Pulmonary artery endothelial cell (primary cell): ENCODE measurements at regions not wholly inside any gene's neighbourhood (a gene's known extent, or its start where the extent isn't known, plus 50 kb on each side); places are given as distances from the start of the nearest gene placed in this dataset.

Experiments
- DNase-seq: peaks from one replicate; pipeline ENCODE4 v3.0.0-alpha.2; 2011; ENCODE audit warnings: low read depth, low spot score

DNA sequence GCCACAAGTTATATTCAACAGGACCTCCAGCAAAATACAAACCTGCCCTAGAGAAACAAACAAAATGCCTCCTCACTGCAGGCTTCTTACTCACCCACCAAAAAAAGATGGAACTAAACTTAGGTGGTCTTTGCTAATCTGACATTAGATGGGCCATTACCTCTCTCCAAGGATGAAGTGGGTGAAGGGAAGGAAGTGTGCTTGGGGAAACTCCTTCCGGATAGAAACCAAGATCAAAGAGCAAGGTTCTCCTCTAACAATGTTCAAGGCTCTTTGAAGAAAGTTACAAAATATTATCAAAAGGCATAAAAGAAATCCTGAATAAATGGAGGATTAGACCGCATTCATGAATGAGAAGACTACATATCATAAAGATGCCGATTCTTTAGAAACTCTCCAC, 187.5 kb downstream of the ADSS2 start:
- DNase-seq, result no peak

DNA sequence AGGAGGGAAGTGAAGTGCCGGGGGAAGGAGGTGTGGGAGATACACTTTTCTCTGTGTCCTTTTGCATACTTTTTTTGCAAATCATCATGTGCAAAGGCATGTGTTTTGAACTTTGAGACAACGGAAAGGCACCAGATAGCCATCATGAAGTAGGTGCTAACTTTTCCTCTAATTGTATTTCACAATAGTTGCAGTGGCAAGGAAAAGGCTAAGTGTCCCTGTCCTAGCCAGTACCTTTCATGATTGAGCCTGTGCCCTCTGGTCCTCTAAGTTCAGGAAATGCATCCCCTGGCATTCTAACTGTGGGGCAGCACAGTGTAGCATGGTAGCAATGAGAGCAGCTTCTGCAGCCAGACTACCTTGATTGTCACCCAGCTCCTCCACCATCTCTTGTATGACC, 186.2 kb downstream of the ADSS2 start:
- DNase-seq, result no peak

DNA sequence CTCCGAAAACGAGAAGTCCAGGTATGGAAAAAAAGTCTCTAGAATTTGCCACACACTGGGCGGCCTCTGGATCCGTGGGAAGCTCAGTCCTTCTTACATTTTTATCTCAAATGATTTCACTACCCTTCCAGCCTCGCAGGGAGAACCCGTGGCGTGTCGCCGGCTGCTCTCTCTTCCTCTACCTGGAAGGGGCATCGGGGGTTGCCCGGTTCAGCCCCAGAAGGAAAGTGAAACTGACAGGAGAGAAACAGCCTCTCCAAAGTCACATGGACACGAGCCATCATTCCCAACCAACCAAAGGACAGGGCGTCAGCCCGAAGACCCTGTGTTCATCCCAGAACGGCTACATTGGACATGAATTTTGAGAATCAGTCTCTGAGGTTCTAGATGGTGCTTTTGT, 182.5 kb downstream of the ADSS2 start:
- DNase-seq, result no peak

DNA sequence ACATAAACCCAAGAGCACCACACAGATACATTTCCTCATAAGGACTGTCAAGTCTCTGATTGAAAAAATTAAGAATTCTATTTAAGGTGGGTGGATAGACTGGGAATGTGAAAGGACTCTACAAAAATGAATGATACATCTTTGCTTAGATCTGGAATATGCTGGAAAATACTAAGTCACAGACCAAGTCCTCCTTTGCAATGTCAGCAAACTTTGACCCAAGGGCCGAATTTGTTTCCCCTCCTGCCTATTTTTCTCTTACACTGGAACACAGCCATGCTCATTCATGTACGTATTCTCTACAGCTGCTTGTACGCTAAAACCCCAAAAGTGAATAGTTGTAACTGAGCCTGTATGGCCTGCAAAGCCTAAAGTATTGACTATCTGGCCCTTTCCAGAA, 180.7 kb downstream of the ADSS2 start:
- no peak for DNase-seq

DNA sequence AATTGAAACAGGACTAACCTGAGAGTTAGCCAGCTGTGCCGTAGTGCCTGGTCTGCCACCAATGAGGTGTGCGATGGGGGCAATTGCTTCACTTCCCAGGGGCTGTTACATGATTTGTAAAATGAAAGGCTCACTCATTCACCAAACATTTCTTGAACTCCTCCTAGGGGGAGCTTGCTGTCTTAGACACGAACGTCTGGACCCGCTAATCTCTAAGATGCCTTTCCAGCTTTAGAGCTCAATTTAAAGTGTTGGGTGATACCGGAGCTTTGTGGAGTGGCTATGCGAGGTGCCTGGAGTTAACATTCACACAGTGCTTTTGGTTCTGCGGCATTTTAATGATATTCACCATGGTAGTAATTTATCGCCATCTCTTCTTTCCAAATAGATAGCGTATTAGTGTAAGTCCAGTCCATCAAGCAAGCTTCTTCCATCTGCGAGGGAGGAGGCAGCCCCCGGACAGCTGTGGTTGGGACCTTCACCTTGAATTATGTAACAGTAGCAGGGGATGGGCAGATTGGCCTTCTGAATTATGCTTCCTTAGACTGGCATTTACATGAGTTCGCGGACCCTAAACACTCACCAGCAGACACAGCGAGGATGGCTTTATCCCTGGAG, 179.9 kb downstream of the ADSS2 start:
- DNase-seq, result no peak

DNA sequence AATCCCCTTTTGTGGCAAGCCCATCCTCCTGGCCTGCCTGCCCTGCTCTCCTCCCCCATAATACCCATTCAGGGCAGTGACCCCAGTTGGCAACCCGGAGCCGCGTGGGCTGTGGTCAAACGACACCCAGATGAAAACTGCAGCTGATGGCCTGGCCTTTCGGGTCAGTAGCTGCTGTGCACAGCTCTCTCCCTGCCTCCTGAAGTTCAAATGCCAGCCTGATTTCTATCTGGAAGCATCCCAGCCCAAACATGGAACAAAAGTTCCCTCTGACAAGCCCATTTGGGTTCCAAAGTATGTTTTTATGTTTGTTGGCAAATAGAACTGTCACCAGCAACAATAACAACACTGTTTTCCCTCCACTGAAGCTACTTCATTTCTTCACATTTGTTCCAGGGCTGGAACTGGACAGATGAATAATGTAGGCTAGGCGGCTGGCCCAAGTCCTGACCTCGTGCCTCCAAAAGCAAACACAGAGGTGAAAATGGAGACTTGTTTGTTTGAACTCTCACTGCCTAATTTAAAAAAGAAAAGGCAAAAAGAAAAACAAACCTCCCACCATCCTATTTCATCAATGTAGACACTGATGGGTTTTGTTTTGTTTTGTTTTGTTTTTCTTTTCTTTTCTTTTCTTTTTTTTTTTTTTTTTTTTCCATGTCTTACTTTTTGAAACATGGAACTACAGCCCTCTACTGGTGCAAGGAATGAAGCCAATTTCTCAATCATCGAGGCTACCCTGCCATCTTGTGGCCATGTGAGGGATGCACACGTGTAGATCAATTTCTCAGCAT, 179.0 kb downstream of the ADSS2 start:
- peak; percentile 74 for DNase-seq

DNA sequence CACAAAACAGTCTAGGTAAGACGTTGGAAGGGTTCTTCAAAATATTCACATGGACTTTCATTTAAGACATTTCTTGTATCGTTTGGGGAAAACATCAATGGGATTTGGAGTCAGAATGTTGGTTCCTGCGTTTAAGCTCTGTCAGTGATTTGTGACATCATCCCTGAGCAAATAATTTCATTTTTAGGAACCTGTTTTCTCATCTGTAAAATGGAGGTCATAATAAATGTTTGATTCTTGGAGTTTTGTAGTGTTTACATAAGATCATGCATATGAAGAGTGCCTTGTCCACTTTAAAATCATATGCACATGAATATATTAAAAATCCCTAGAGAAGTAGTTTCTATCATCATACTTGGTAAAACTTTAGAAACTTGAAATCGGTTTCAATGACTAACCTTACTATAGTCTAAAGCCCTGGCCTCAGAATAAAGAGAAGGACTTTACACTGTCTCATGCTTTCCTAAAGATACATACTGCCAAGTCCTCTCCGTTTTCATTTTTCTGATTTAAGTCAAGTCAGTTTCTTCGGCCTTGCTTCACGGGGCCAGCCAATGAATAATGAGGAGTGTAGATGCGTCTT, 178.4 kb downstream of the ADSS2 start:
- DNase-seq, result no peak

DNA sequence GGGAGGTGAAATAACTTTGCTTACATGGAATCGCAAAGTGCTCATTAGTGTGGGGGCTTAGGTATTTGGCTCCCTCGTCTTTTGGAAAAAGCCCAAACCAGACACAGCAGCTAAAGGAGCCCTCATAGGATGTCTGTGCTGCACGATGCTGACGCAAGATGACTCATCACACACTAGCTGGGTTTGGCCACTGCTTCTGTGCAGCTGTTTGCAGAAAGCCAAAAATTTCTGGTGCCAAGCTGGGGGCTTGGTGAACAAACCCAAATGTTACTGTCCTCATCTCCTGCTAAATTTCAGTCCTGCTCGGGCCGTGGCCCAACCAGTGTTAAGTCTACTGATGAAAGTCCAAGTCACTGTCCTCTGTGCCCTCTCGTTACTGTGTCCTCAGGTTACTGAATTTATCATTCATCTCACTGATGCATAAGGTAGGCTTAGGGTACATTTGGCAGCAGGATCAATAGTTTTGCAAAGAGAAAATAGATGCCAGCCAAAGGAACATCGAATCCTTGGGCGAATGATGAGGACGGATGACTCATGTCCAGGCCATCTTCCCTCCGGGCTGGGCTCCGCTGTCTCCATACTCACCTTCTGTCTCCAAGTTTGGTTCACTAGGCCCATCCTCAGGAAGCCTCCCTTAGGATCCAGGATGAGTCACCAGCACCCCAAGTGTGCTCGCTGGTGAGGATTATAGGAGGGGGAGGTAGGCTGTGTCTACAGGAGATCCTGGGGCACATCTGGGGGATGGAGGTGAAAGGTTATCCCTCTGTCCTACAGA, 177.7 kb downstream of the ADSS2 start:
- DNase-seq, result peak; percentile 57

DNA sequence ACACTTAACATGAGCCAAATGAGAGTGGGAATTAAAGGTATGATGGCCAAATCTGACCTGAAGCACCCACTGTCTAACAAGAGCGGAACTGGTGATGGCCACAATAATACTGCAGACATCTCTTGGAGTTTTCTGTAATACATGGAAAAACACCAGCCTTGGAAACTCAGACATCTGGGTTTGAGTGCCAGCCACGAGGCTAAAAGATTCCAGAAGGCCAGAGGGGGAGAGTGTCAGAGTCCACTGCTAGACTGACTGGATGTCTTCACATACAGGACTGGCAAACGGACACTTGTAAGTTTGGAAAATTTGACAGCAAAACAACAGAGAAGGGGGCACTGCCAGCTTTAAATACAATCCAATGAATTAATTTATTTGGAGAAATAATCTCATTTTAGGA, 175.1 kb downstream of the ADSS2 start:
- DNase-seq, result no peak

DNA sequence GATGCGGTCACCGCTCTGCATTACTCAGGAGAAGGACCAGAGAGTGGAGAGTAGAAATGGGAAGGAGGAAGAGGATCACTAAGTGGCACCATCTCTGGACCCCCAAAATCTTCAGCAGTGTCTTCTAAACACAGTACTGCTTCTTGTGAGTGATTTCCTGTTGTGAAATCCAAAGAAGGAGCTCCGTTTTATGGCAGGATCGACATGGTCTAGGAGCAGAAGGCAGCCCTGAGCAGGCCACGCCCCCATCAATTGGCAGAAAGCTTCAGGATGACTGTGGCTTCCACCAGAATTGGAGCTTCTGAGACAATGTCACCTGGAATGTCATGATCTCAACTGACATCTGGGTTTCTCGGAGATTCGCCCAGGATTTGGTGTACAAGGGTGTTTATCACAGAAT, 171.5 kb downstream of the ADSS2 start:
- DNase-seq, result no peak

DNA sequence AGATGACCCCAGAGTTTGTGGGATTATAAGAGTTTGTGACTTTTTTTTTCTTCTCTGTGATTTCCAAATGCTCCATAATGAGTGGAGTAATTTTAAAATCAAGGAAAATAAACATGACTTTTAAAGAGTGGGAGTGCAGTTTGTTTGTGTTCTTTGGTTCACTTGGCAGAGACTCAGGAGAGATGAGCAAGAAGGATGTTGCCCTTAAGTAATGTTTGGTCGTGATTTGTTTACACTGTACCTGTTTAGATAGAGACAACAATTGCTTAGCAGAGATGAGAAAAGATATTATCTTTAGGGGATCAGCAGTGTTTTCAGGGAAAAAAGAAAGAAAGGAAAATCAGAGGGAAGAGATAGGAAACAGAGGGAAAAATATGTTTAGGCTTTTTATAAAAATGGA, 170.8 kb downstream of the ADSS2 start:
- no peak for DNase-seq

DNA sequence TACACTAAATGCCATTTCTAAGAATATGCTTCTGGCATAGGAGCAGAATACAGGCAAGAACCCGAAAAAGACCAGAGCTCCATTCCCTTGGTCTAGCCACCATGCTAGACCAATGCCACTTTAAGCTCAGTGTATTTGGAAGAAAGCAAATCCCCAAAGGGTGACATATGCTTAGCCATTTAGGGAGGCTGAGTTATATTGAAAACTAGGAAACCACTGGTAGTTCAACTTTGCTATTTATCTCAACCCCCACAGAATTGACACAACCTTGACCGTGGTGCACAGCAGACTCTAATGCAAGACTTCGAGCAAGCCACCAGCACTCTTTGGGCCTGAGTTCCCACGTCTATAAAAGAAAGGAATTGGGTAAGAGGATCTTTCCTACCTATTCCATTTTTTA, 167.9 kb downstream of the ADSS2 start:
- DNase-seq, result no peak

DNA sequence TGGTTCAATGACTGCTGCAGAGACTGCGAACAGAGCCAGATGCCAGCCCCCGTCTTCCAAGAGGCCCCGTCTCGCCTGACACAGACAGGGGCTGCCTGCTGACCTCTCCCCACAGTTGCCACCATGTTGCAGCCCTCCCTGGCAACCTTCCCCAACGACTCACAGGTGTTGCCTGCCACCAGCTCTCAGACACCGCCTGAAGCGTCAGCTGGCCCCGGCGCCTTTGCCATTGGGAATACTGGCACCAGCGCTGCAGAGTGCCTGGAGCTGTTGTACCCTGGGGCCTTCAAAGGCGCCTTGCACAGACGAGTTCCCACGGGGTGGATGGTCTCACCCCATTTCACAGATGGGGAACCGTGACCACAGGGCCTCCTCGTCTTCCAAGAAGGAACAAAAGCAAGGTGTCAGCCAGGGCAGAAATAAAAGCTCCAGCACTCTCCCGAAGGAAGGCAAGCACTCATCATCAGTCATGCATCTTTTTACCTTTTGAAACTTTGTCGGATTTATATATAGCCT, 167.0 kb downstream of the ADSS2 start:
- DNase-seq, result no peak

DNA sequence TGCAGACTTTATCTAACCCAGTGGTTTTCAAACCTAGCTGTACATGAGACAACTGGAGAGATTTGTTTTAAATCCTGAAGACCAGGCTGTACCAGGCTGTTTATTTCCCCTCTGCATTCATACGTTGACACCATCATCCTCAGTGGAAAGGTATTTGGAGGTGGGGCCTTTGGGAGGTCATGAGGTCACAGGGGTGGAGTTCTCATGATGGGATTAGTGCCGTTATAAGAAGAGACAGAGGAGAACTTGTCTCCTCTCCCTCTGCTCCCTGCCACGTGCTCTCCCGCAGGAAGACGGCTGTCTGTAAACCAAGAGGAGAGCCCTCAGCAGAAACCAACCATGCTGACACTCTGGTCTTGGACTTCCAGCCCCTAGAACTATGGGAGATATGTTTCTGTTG, 165.4 kb downstream of the ADSS2 start:
- no peak for DNase-seq

DNA sequence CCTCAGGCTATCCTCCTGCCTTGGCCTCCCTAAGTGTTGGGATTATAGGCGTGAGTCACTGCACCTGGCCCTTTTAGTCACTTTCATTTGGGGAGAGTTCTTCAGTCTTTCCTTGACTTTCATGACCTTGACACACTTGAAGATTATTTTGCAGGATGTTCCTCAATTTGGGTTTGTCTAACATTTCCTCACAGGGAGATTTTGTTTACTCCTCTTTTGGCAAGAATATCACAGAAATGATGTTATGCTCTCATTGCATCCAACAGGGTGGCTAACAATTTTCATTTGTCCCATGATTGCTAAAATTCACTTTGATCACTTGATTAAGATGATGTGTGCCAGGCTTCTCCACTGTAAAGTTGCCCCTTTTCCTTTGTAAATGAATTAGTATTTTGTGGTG, 164.0 kb downstream of the ADSS2 start:
- no peak for DNase-seq

DNA sequence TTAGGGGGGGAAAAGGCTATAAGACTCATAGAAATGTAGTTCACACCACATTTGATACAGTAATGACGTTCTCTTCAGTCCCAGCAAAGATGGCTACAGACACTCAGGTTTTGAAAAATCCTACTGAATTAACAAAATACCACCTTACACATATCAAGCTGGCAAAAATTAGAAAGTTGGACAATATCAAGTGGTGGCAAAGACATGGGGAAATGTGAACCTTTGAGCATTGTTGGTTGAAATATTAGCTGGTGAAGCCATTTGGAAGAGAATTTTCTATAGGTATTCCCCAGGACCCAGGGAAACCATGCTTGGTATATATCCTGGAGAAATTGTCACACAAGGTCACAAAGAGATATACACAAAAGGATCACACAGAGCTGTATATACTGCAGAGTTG, 163.0 kb downstream of the ADSS2 start:
- no peak for DNase-seq

DNA sequence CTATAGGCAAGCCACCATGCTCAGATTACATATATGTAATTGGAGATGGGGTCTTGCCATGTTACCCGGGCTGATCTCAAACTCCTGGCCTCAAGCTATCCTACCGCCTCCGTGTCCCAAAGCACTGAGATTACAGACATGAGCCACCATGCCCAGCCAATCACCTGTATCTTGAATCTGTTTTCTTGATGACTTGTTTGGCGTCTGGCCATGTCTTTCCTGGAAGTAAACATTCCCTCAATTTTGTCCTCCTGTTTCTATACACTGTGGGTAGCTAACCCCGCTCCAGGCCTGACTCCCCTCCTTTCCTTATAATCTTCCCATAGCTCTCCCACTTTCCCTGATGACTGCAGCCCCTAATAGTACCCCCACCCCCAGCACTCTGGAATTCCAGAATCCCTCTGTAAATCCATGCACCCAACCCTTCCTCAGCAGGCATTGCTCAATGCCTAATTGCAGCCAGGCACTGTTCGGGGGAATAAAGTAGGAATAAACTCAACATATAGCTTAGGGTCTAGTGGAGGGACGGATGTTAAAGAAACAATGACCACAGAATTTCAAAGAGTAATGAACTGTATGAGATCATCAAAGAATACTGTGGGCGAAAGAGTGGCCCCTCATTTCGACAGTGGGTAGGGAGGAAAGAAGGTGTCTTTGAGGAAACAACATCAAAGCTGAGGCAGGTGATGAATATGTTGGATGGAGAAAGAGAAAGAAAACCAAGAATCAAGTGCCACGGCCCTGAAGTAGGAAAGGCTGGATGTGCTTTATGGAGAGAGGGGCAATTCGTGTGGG, 161.5 kb downstream of the ADSS2 start:
- no peak for DNase-seq

DNA sequence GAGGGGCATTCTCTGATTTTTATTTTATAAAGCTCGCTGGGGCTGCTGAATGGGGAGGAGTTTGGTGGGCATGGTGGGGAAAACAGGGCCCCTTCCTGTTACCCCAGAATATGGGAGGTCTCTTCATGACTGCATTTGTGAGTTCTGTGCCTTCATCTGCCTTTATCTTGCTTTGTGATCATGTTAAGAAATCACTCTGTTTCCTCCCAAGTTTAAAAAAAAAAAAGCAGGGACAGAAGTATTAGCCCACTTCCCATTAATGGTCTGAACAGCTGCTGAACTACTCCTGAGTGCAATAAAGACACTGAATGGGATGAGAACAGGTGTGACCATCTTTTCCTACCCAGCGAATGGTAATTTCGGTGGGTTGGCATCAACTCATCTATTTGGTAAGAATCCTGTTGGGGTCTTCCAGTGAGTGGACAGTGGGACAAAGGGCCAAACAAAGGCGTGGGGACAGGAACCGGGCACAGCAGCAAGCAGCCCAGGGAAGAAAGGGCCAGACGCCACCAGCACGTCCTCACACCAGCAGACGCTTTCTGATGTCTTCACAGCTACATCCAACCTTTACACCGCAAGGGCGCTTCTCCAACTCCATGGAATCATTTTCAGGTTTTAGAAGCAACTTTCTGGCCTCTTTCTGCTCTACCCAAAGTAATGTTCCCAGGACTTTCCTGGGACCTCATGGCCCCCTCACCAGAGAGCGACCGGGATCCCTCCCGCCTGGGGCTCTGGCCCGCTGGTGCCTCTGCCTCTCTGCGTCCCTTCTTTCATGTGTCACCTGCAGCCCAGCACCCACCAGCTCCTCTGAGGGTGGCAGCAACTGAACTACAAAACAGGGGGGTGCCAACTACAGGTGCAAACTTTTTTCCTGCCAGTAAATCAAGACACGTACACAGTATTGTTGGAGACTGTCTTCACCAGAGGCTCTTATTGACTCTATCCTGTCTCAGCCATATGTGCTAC, 160.2 kb downstream of the ADSS2 start:
- no peak for DNase-seq

DNA sequence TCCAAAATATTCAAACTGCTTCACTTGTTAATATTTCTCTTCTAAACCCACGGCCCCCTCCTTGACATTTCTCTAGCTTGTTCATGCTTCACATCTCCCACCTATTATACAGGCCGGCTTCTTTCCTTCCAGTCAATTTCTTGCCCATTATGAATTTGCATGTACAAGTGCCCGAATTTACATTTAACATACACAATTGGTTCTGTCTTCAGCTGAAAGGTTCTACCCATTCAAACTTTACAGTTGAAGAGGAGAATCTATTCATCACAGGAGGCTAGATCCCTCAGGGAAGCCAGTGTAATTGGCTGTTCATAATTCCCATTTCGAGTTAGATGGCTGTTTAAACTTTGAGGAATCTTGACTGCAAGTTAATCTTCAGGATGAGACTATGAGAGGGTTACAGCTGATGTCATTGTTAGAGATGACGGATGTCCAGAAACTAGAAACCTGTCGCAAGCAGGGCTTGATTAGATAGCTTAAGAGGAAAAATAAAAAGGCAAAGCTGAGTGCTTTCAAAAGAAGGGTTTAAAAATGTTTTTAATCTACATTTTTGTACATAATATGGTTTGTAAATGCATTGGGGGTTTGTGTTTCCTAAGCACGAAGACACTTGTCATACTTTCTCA, 157.0 kb downstream of the ADSS2 start:
- no peak for DNase-seq

DNA sequence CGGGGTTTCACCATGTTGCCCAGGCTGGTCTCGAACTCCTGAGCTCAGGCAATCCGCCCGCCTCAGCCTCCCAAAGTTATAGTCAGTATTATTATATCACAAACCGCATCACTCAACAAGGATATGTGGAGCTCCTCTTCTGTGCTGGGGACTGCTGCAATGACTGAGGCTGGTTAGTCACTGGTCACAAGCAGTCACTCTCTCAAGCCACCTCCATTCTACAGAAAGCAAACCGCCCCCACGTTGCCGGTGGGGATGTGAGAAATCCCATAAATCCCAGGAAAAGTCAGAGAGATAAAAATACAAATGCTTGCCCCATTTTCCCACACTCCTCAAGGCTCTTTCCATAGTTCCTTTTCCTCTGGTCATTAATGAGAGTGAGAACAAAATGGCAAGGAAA, 155.7 kb downstream of the ADSS2 start:
- no peak for DNase-seq
